Fibroblast of lung (primary cell): ENCODE measurements at regions not wholly inside any gene's neighbourhood (a gene's known extent, or its start where the extent isn't known, plus 50 kb on each side); places are given as distances from the start of the nearest gene placed in this dataset.

Experiments
- CTCF ChIP-seq, 2 donors: IDR thresholded peaks in 1 of 2; conservative IDR thresholded peaks in 1 of 2; 1 replicate in 1 of 2; 2 replicates in 1 of 2; pipeline ENCODE4 v1.5.1; 2011 to 2012; ENCODE audit warnings: low read length in 2 of 2, control low read depth in 1 of 2, inconsistent platforms in 1 of 2, low read depth in 1 of 2, mild to moderate bottlenecking in 1 of 2
- EZH2 ChIP-seq: IDR thresholded peaks from 2 replicates; pipeline ENCODE4 v1.5.1; 2012; ENCODE audit warnings: low read length, control low read depth, mild to moderate bottlenecking; ENCODE audit errors: missing control alignments

DNA sequence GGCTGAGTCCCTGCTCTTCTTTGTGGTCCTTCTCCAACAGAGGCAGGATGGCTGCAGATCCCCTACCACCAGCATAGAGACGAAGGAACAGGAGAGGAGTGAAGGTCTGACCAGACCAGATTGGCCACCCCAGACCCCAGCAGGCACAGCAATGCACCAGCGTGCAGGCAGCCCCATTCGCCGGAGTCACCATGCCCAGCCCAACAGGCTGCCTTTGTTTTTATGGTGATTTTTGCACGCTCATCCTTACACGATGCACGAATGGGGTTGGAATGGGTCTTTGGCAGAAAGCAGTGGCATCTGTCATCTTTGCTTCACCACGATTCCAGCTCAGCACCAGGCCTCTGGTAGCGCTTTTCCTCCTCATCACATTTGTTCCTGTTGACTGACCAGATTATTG is 427.6 kb downstream of the INHBA start:
- TF ChIP-seq EZH2 (no peak), CTCF (conservative IDR thresholded peaks at IDR 0.05 in 1 of 2, IDR thresholded peaks at IDR 0.05 in 1 of 2; ENCODE audit: low read depth in 1 of 2, low read length in 2 of 2) (no peak)
